LHCN-M2 (cell line): ENCODE measurements at regions not wholly inside any gene's neighbourhood (a gene's known extent, or its start where the extent isn't known, plus 50 kb on each side); places are given as distances from the start of the nearest gene placed in this dataset.

Source experiments
- DNase-seq: peaks from one replicate; pipeline ENCODE4 v3.0.0-alpha.2; 2012; ENCODE audit warnings: low read depth

DNA sequence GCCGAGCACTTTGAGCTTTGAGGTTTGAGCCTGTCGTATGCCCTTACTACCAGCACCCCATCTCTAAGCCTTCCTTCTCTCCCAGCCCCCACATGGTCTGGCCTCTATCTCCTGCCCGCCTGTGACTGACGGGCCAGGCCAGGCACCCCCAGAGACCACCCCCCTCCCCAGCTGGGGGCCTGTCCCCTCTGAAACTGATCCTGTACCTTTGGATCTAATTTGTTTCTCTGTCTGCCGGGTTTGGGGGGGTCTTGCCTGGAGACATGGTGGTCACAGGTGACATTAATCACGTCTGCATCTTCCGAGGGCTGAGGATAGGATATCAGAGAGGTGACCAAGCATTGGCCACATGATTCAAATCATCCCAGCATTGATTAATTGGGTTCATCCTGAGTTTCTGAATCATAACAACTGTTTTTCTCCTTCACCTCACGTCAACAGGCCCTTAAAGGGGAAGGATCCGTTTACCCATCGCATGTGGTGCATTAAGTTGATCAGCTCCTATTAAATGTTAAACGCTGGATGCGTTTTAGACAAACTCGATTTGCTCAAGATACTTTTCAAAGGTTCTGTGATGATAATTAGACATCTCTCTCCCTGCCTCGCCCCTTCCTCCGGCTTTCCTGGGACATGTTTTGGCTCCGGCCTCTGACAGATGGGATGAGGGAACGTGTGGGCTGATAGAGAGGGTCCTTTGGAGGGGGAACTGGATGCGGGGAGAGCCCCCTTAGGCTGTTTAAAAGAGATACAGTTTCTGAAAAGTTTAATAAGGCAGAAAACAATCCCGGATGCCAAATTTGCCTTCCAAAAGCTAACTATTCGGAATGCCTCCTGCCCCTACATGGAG is 63.3 kb upstream of the TBX3 start:
- DNase-seq, result no peak

DNA sequence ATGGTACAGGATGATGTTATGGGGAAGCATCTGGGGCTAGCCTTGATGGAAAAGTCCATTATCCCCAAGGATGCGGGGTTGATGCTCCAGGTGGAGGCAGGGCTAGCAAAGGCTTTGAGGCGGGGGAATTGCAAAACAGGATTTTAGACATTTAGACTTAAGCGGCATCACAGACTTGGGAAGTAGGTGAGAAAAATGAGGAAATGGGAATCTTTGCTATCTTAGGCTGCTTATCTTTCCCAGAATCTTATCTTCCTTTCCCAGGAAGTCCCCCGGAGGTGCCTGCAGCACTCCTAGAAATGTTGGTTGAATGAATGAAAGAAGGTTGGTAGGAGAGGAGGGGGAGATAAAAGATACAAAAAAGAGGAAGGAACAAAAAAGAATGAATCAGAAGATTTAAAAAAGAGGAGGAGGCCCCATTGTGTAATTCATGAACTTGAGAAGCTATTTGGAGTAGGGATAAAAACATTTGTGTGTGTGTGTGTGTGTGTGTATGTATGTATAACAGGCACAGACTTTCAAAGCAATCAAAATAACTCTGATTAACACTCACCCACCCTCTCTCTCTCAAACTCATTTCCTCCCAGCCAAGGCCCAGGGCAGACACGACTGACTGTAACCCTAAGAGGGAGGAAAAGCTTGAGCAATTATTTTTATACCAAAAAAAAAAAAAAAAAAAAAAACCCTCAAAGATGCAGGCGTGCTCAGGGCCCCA is 62.5 kb upstream of the TBX3 start:
- no peak for DNase-seq

DNA sequence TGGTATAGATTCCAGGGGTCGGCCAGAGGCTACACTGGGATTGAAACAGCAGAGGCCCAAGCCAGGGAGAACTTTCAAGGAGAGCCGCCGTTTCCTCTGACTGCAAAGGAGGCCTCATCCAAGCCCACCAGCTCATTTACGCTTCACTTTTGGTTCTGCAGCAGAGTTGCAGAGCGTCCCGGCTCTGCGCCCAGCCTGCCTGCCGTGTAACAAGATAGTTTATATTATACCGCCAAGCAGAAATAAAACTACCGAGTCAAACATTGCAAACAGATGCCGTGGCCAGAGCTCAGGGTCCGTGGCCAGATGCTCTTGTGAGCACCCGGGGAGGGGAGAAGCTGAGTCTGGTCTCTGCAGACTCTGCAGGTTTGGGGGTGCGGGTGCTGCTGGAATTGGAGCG is 60.7 kb upstream of the TBX3 start:
- DNase-seq, result no peak

DNA sequence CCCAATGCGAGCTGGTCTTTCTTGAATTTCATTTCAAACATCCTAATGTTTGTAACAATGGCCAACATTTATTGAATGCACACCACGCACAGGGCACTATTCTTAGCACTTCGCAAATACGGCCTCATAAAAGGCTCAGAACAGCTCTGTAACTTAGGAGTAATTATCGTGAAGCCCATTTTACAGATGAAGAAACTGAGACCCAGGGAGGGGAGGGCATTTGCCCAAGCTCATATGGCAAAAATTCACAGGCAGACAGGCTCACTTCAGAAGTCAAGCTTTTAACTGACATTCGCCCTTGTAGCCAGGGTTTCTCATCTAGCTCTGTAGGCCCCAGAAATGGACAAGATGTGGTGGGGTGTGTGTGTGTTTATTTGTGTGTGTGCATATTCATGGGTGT is 60.3 kb upstream of the TBX3 start:
- DNase-seq, result no peak

DNA sequence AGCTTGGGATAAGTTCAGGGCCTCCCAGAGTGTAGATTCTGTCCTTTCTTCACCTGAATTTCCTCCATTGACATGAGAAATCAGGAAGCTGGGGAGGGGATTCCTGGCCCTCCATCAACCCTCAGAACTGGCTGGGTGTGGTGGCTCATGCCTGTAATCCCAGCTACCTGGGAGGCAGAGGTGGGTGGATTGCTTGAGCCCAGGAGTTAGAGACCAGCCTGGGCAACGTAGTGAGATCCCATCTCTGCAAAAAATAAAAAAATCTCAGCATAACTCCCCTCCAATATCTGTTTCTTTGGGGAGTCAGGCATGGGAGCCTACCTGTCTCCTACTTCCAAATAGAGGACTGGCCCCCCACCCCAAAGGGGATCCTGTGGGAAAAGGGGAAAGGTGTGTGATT is 59.8 kb upstream of the TBX3 start:
- DNase-seq, result no peak

- no peak for DNase-seq
These were observed 59.3 kb upstream of the TBX3 start for GRCh38 chr12:114743289-114743688.

DNA sequence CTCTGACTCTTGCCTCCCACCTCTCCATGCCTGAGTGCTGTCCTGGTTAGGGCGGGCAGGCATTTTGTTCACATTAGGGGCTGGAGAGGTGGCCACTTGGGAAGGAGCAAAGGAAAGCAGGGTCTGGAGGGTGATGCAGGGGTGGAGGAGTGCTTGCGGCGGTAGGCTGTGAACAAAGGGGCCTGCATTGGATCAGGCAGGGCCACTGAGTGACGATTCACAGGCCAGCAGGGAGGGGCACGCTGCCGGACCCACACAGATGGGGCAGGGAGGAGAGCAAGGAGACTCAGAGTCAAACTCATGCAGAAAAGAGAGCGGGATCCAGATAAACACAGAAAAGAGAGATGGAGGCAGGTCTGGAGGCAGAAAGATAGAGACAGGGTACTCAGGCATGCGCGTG is 58.4 kb upstream of the TBX3 start:
- DNase-seq, result no peak

DNA sequence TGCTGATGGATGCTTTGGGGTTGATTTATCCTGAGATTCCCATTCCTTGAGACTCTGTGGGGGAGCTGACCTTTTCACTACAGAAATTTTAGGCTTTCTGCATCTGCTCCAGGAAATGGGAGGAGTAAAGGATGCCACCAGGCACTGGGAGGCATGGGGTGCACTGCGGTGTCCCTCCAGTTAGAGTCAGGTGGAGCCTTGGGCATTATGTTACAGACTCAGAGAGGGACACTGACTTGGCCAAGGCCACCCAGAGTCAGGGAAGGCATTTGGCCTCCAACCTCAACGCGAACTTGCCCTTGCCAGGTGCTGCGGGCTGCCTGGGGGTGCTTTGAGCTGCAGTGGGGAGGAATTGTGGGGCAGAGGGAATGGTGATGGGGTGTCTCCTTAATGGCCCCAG is 58.0 kb upstream of the TBX3 start:
- DNase-seq, result no peak

- DNase-seq, result no peak
These were observed 56.5 kb upstream of the TBX3 start for GRCh38 chr12:114740448-114740847.

GRCh38 chr12:114738460-114739184 is 54.6 kb upstream of the TBX3 start:
- DNase-seq, result no peak

DNA sequence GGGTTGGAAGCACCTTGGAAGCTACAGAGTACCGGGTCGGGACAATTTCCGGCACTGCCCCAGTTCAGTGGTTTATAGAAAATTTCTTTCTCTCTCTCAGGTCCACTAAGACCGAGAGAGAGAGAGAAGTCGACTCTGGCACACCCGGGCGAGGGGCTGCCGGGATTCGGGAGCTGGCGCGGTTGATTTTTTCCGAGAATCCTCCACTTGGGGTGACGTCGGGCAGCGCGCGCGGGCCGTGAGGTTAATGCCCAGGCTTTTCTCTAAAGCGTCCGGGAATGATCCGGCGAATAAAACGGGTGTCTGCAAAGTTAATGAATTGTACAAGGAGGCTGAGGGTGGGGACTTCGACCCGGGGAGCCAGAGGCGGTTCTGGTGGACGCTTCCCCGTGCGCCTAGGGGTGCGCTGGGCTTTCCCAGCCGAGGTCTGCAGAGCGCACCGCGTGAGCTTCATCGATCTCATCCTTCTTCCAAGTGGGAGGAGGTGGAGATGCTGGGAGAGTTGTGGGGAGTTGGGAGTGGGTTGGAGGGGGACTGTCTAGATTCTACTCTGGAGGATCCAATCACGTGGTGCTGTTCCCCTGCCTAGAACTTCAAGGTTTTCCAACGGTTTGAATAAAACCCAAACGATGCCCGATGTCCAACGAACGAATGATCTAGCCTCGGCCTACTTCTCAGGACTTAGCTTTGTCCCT is 51.9 kb upstream of the TBX3 start:
- no peak for DNase-seq

GRCh38 chr12:114735011-114735410 is 51.0 kb upstream of the TBX3 start:
- DNase-seq, result no peak

DNA sequence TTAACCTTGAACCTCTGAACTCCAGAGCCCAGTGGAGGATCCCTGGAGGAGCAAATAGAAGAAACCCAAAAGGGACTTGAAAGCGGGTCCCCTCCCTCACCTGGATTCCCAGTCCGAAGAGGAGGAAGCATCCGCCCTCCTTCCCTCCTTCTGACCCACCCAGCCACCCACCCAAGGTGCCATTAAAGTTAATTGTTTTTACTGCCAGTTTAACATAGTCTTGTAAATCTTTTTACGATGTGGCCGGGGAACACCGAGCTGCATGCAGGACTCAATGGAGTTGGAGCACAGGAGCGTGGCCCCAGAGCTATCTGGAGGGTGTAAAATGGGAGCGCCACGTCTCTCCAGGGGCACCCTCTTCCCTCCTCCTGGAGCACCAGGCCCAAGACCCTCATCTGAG is 49.9 kb upstream of the TBX3 start:
- DNase-seq, result no peak
